H1 (cell line): ENCODE measurements at regions not wholly inside any gene's neighbourhood (a gene's known extent, or its start where the extent isn't known, plus 50 kb on each side); places are given as distances from the start of the nearest gene placed in this dataset.

Experiments
- CTCF ChIA-PET: fragments of 300-600 bp; sonication (Branson Sonifier 250); formaldehyde crosslinking; loops from one replicate; lab custom pipeline; 2021; ENCODE audit not compliant: partially characterized antibody; lab: Charles Lee
- POLR2A ChIA-PET: fragments of 300-600 bp; sonication (Branson Sonifier 250); formaldehyde crosslinking; loops from one replicate; lab custom pipeline; 2021; ENCODE audit warnings: inconsistent platforms; ENCODE audit not compliant: partially characterized antibody; lab: Charles Lee
- DNase-seq, 2 experiments: peaks; one replicate each; pipeline versions ENCODE4 v3.0.0 to v3.0.0-alpha.2; 2010 to 2022; ENCODE audit warnings: low spot score in 2 of 2, low read depth in 1 of 2, mixed read lengths in 1 of 2
- FAIRE-seq: peaks from 2 replicates; lab custom pipeline; 2011; peaks lifted over from hg19 to GRCh38; lab: Jason Lieb, UNC
- H2AFZ ChIP-seq: 2 replicates; pipeline ENCODE4 v1.8.1; 2012; ENCODE audit warnings: low read length, inconsistent platforms
- H2AK5ac ChIP-seq: 2 replicates; pipeline ENCODE4 v1.6.1; 2013; ENCODE audit warnings: low read depth, low read length
- H2BK120ac ChIP-seq: replicated peaks from 2 replicates; pipeline ENCODE3; 2013; ENCODE audit warnings: low read depth, low read length, inconsistent platforms
- H2BK12ac ChIP-seq: 2 replicates; pipeline ENCODE4 v1.6.1; 2013; ENCODE audit warnings: low read depth, low read length
- H2BK15ac ChIP-seq: 2 replicates; pipeline ENCODE4 v1.6.1; 2013; ENCODE audit warnings: low read length
- H2BK20ac ChIP-seq: 2 replicates; pipeline ENCODE4 v1.6.1; 2013; ENCODE audit warnings: low read length
- H2BK5ac ChIP-seq: 2 replicates; pipeline ENCODE4 v1.6.1; 2013; ENCODE audit warnings: low read depth, low read length
- H3K14ac ChIP-seq: 2 replicates; pipeline ENCODE4 v1.6.1; 2013; ENCODE audit warnings: inconsistent platforms; ENCODE audit not compliant: insufficient read length
- H3K18ac ChIP-seq: 2 replicates; pipeline ENCODE4 v1.6.1; 2013; ENCODE audit warnings: low read length; ENCODE audit errors: extremely low read depth
- H3K23ac ChIP-seq: 2 replicates; pipeline ENCODE4 v1.6.1; 2013; ENCODE audit warnings: inconsistent platforms; ENCODE audit not compliant: insufficient read length
- H3K23me2 ChIP-seq: 2 replicates; pipeline ENCODE4 v1.6.1; 2013; ENCODE audit warnings: low read depth, low read length
- H3K27ac ChIP-seq: 2 replicates; pipeline ENCODE4 v1.6.1; 2011; ENCODE audit warnings: low read depth, low read length, inconsistent platforms
- H3K27me3 ChIP-seq, 4 experiments: replicated peaks in 1 of 4; 1 replicate in 1 of 4; 2 replicates in 3 of 4; pipeline versions ENCODE4 v1.6.1 to v1.8.1; 2011 to 2013; ENCODE audit warnings: low read length in 3 of 4, mild to moderate bottlenecking in 3 of 4, inconsistent platforms in 2 of 4, mixed read lengths in 2 of 4, moderate library complexity in 1 of 4; ENCODE audit not compliant: control insufficient read depth in 3 of 4, insufficient read depth in 3 of 4; ENCODE audit errors: extremely low read depth in 1 of 4
- H3K36me3 ChIP-seq, 4 experiments: 2 replicates each; pipeline versions ENCODE4 v1.6.1 to v1.8.1; 2011 to 2013; ENCODE audit warnings: mild to moderate bottlenecking in 4 of 4, low read length in 3 of 4, moderate library complexity in 2 of 4, control low read depth in 1 of 4, inconsistent platforms in 1 of 4; ENCODE audit not compliant: insufficient read depth in 4 of 4, control insufficient read depth in 2 of 4
- H3K4ac ChIP-seq: replicated peaks from 2 replicates; pipeline ENCODE3; 2013; ENCODE audit warnings: low read length, low read depth, mixed read lengths, inconsistent platforms; ENCODE audit not compliant: insufficient read length
- H3K4me1 ChIP-seq, 4 experiments: replicated peaks in 1 of 4; 1 replicate in 1 of 4; 2 replicates in 3 of 4; pipeline versions ENCODE4 v1.6.1 to v1.8.1; 2011 to 2013; ENCODE audit warnings: low read length in 3 of 4, inconsistent platforms in 2 of 4, mixed read lengths in 1 of 4; ENCODE audit not compliant: insufficient read depth in 4 of 4, control insufficient read depth in 3 of 4
- H3K4me2 ChIP-seq, 2 experiments: 2 replicates each; pipeline versions ENCODE4 v1.6.1 to v1.8.1; 2011 to 2013; ENCODE audit warnings: low read depth in 2 of 2, low read length in 2 of 2, control low read depth in 1 of 2, inconsistent platforms in 1 of 2, mild to moderate bottlenecking in 1 of 2; ENCODE audit not compliant: insufficient read depth in 1 of 2
- H3K4me3 ChIP-seq, 4 experiments: fragments of 200-600, 300-600 bp in 1 of 4; sonication (generic), shearing (Covaris generic), sonication (Bioruptor Twin) in 1 of 4; 2 replicates each; pipeline versions ENCODE4 v1.5.1 to v1.8.1; 2011 to 2016; ENCODE audit warnings: low read length in 4 of 4, low read depth in 3 of 4, control low read depth in 2 of 4, inconsistent platforms in 2 of 4, mild to moderate bottlenecking in 2 of 4, mixed read lengths in 1 of 4, moderate library complexity in 1 of 4; ENCODE audit not compliant: insufficient read depth in 2 of 4; ENCODE audit errors: extremely low read depth in 1 of 4
- H3K56ac ChIP-seq: replicated peaks from 2 replicates; pipeline ENCODE3; 2013; ENCODE audit warnings: low read depth, mild to moderate bottlenecking, mixed read lengths, low read length, inconsistent platforms; ENCODE audit not compliant: insufficient read length
- H3K79me1 ChIP-seq: 2 replicates; pipeline ENCODE4 v1.6.1; 2013; ENCODE audit warnings: low read depth, low read length, control low read depth
- H3K79me2 ChIP-seq, 2 experiments: 2 replicates each; pipeline versions ENCODE4 v1.6.1 to v1.8.1; 2012 to 2013; ENCODE audit warnings: low read length in 2 of 2, mild to moderate bottlenecking in 2 of 2, inconsistent platforms in 1 of 2; ENCODE audit not compliant: insufficient read depth in 2 of 2, control insufficient read depth in 1 of 2
- H3K9ac ChIP-seq, 4 experiments: replicated peaks in 1 of 4; 1 replicate in 1 of 4; 2 replicates in 3 of 4; pipeline versions ENCODE4 v1.6.1 to v1.8.1; 2011 to 2013; ENCODE audit warnings: low read depth in 3 of 4, low read length in 3 of 4, control low read depth in 2 of 4, mild to moderate bottlenecking in 2 of 4, moderate library complexity in 2 of 4, inconsistent platforms in 1 of 4; ENCODE audit errors: extremely low read depth in 1 of 4
- H3K9me3 ChIP-seq, 2 experiments: 2 replicates each; pipeline versions ENCODE4 v1.6.1 to v1.8.1; 2012 to 2013; ENCODE audit warnings: mild to moderate bottlenecking in 2 of 2, moderate library complexity in 2 of 2, control low read depth in 1 of 2, inconsistent platforms in 1 of 2, low read depth in 1 of 2, low read length in 1 of 2, mixed read lengths in 1 of 2; ENCODE audit not compliant: insufficient read depth in 2 of 2
- H4K20me1 ChIP-seq, 2 experiments: replicated peaks in 1 of 2; 2 replicates each; pipeline versions ENCODE3 to v1.8.1; 2011 to 2013; ENCODE audit warnings: inconsistent platforms in 2 of 2, low read length in 2 of 2, mild to moderate bottlenecking in 1 of 2; ENCODE audit not compliant: insufficient read depth in 2 of 2, control insufficient read depth in 1 of 2
- H4K5ac ChIP-seq: 2 replicates; pipeline ENCODE4 v1.6.1; 2013; ENCODE audit warnings: low read length, low read depth, mixed read lengths, inconsistent platforms; ENCODE audit not compliant: insufficient read length
- H4K8ac ChIP-seq: 2 replicates; pipeline ENCODE4 v1.8.0; 2013; ENCODE audit warnings: mild to moderate bottlenecking, moderate library complexity, low read length, inconsistent platforms; ENCODE audit not compliant: insufficient read depth; ENCODE audit errors: extremely low read depth
- H4K91ac ChIP-seq: replicated peaks from 2 replicates; pipeline ENCODE3; 2013; ENCODE audit warnings: low read length, mixed read lengths, inconsistent platforms; ENCODE audit not compliant: insufficient read length
- ASH2L ChIP-seq: fragments of 200-600, 300-600 bp; sonication (generic); IDR thresholded peaks from one replicate; pipeline ENCODE4 v1.7.1; 2017; ENCODE audit warnings: low read length
- CTBP2 ChIP-seq: IDR thresholded peaks from 2 replicates; pipeline ENCODE4 v1.7.0; 2011; ENCODE audit warnings: borderline replicate concordance, mild to moderate bottlenecking, moderate library complexity, mixed read lengths, low read length; ENCODE audit not compliant: insufficient read depth, insufficient read length
- KDM1A ChIP-seq: fragments of 200-600, 300-600 bp; sonication (generic); IDR thresholded peaks from 2 replicates; pipeline ENCODE4 v1.7.1; 2016; ENCODE audit warnings: mild to moderate bottlenecking, low read length, borderline replicate concordance
- MAFK ChIP-seq: IDR thresholded peaks from 2 replicates; pipeline ENCODE4 v1.6.1; 2012; ENCODE audit warnings: low read depth, mild to moderate bottlenecking, improper control_type of control experiment, low read length
- SP1 ChIP-seq: IDR thresholded peaks from 2 replicates; pipeline ENCODE4 v1.6.1; 2011; ENCODE audit warnings: low read depth, low read length
- SP2 ChIP-seq: IDR thresholded peaks from 2 replicates; pipeline ENCODE4 v1.6.1; 2012; ENCODE audit warnings: mild to moderate bottlenecking, low read length, inconsistent platforms
- SUZ12 ChIP-seq: fragments of 200-600 bp; sonication (generic); IDR thresholded peaks from 2 replicates; pipeline ENCODE4 v1.6.1; 2012; ENCODE audit warnings: mild to moderate bottlenecking, inconsistent platforms, low read length, moderate library complexity, mixed read lengths
- WGBS, 2 experiments: shearing (Covaris generic) in 1 of 2; methylation state at CpG; one replicate each; pipeline versions ENCODE4 v1.1.6 to v1.1.7; 2013 to 2015; ENCODE audit warnings: low lambda C conversion rate in 2 of 2, mixed read lengths in 2 of 2, inconsistent platforms in 1 of 2, low coverage in 1 of 2, missing lambda C conversion rate in 1 of 2; ENCODE audit not compliant: insufficient replicate concordance in 2 of 2, insufficient coverage in 1 of 2, insufficient read length in 1 of 2; ENCODE audit errors: extremely low coverage in 1 of 2, missing lambda C conversion rate in 1 of 2; 5-methylcytosine and 5-hydroxymethylcytosine counted together
- TF ChIP-seq, protein P1 (sequence below): IDR thresholded peaks from 2 replicates; pipeline ENCODE4 v1.6.1; 2011; ENCODE audit warnings: low read length, improper control_type of control experiment

DNA sequence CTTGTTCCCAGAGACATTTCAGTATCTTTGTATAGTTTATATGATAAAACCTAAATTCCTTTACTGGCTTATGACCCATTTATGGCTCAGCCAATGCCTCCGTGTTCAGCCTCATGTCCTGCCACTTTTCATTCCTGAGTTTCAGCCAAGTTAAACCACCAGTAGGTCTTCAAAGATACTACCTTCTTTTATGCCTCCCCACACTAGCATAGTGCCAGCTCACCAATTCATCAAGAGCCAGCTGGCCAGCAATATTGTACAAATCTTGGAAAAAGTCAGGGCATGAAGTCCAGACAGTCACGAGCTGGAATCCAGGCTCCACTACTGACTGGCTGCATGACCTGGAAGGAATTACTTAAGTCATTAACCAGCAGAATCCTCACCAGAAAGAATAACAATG lies 446.0 kb downstream of the GPATCH2 start:
- no peak overlapping the region for H3K23ac ChIP-seq

More for the DNA sequence above, 446.0 kb downstream of the GPATCH2 start:
- H3K27ac ChIP-seq = no peak overlapping the region
- no peak overlapping the region for H4K91ac ChIP-seq
- H3K79me1 ChIP-seq = no peaks in the 10 kb centered on the region
- no peak overlapping the region for H3K4ac ChIP-seq
- no peak overlapping the region for H2AFZ ChIP-seq
- no peak overlapping the region for H3K4me2 ChIP-seq
- H4K5ac ChIP-seq = no peak overlapping the region
- H3K4me1 ChIP-seq = no peaks in the 10 kb centered on the region
- no peak overlapping the region for H3K4me3 ChIP-seq
- DNase-seq (no peak), FAIRE-seq (no peak)
- 95% methylated on average over 2 of the region's 2 CpGs; no CpG with 5 or more reads in 1 of the 2 experiments for WGBS, 2 experiments
- no peak overlapping the region for H3K9ac ChIP-seq
- H4K8ac ChIP-seq = no peak overlapping the region
- H2BK120ac ChIP-seq = no peak overlapping the region
- H3K56ac ChIP-seq = no peak overlapping the region
- no peaks in the 10 kb centered on the region for H3K27me3 ChIP-seq
- H3K36me3 ChIP-seq = no peaks in the 10 kb centered on the region
- H3K18ac ChIP-seq = no peak overlapping the region
- no peaks in the 10 kb centered on the region for H3K79me2 ChIP-seq
- no peaks in the 10 kb centered on the region for H4K20me1 ChIP-seq
- TF ChIP-seq SP2 (no peak), SP1 (no peak), SUZ12 (no peak), ASH2L (no peak), MAFK (no peak), CTBP2 (no peak), KDM1A (no peak)
- TF ChIP-seq, protein P1, sequence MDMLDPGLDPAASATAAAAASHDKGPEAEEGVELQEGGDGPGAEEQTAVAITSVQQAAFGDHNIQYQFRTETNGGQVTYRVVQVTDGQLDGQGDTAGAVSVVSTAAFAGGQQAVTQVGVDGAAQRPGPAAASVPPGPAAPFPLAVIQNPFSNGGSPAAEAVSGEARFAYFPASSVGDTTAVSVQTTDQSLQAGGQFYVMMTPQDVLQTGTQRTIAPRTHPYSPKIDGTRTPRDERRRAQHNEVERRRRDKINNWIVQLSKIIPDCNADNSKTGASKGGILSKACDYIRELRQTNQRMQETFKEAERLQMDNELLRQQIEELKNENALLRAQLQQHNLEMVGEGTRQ = no peak
- H3K23me2 ChIP-seq = no peaks in the 10 kb centered on the region
- H2BK15ac ChIP-seq = no peak overlapping the region
- ChIA-PET CTCF (no interaction called here), POLR2A (no interaction called here)
- no peak overlapping the region for H2BK12ac ChIP-seq
- no peak overlapping the region for H2AK5ac ChIP-seq
- H3K9me3 ChIP-seq = peaks cover 3% of the 10 kb centered on the region in 2 experiments; a peak in 3 of 4 replicates
- H2BK20ac ChIP-seq = no peak overlapping the region
- H2BK5ac ChIP-seq = no peak overlapping the region
- H3K14ac ChIP-seq = no peak overlapping the region
